ENCODE measurements at regions not wholly inside any gene's neighbourhood (a gene's known extent, or its start where the extent isn't known, plus 50 kb on each side); places are given as distances from the start of the nearest gene placed in this dataset.

DNA sequence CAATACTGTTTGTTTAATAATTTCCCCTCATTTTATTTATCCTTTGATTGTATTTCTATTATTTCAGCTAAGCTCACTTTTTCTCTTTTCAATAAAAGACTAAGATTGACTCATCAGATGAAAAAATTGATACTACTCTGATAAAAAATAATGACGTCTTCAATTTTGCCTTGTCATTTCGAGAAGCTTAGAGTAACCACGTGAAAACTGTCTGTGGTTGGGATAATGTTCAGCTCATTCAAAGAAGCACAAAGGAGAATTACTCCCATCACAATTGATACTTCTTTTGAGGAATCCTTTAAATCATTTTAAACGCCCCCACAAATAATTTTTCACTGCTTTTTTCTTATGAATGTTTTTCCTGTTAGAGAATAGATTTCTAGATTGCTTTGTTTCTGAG lies 318.7 kb upstream of the SLITRK1 start:
- Histone ChIP-seq H3K4me2 (no peak overlapping the region), H2AFZ (replicated peaks) (no peak overlapping the region), H3K36me3 (no peaks in the 10 kb centered on the region), H3K27me3 (no peaks in the 10 kb centered on the region), H4K20me1 (ENCODE audit: low read depth) (no peaks in the 10 kb centered on the region), H3F3A (ENCODE audit: low read depth) (no peaks in the 10 kb centered on the region), H3K9me3 (ENCODE audit: low read depth) (no peaks in the 10 kb centered on the region), H3K4me3 (no peak overlapping the region), H3K79me2 (ENCODE audit: low read depth) (no peaks in the 10 kb centered on the region), H3K4me1 (no peaks in the 10 kb centered on the region), H3K9ac (no peak overlapping the region), H3K27ac (no peak overlapping the region)
- Mint-ChIP-seq H3K4me1 (no peaks in the 10 kb centered on the region), H3K9me3 (no peaks in the 10 kb centered on the region), H3K27me3 (ENCODE audit: insufficient read depth, low read depth) (no peaks in the 10 kb centered on the region), H3K36me3 (no peaks in the 10 kb centered on the region), H3K27ac (no peak overlapping the region), H3K4me3 (no peak overlapping the region)
- TF ChIP-seq, protein P1, sequence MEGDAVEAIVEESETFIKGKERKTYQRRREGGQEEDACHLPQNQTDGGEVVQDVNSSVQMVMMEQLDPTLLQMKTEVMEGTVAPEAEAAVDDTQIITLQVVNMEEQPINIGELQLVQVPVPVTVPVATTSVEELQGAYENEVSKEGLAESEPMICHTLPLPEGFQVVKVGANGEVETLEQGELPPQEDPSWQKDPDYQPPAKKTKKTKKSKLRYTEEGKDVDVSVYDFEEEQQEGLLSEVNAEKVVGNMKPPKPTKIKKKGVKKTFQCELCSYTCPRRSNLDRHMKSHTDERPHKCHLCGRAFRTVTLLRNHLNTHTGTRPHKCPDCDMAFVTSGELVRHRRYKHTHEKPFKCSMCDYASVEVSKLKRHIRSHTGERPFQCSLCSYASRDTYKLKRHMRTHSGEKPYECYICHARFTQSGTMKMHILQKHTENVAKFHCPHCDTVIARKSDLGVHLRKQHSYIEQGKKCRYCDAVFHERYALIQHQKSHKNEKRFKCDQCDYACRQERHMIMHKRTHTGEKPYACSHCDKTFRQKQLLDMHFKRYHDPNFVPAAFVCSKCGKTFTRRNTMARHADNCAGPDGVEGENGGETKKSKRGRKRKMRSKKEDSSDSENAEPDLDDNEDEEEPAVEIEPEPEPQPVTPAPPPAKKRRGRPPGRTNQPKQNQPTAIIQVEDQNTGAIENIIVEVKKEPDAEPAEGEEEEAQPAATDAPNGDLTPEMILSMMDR (IDR thresholded peaks at IDR 0.05) = no peak
- TF ChIP-seq EZH2phosphoT487 (IDR thresholded peaks at IDR 0.05) (no peak), EZH2 (IDR thresholded peaks at IDR 0.05) (no peak)
- DNase-seq (ENCODE audit: low spot score) = no peak

DNA sequence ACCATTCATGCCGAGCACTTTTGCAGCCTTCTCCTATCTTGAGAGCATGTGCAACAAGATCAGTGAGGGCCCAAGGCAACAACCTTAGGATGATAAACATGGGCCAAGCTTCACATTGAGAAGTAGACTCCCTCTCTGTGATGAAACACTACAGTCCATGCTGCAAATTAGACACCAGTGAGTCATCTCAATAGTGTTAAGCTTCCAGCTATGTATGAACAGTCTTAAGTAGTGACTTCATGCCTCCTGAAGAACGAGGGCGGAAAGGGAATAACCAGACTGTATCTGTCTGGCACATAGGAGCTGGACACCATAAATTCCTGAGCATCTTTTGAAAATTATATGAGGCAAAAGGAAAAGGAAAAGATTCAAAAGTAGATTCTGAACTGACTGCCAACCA lies 309.9 kb upstream of the SLITRK1 start:
- Histone ChIP-seq H3K4me2 (no peak overlapping the region), H3K9me3 (ENCODE audit: low read depth) (no peaks in the 10 kb centered on the region)

DNA sequence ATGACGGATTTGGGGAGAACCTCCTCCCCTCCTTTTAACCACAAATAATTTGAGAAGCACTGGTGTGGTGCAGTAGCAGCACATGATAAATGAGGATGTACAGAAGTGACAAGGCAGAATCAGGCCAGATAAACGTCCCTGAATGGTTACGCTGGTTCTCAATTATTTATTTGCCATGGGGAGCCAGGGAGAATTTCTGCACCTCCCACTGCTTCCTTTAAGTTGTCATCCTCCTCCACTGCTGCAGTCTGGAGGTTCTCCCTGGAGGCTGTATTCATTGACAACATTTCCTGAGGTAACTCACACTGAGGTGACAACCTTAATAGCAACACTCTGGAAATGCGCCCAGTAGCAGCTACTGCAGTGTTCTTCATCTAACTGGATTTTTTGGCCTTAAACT lies 308.9 kb upstream of the SLITRK1 start:
- H3K4me1 ChIP-seq = no peaks in the 10 kb centered on the region
- H3K4me2 ChIP-seq = no peak overlapping the region
- no peaks in the 10 kb centered on the region for H3K79me2 ChIP-seq (ENCODE audit: low read depth)
- no peaks in the 10 kb centered on the region for H3F3A ChIP-seq (ENCODE audit: low read depth)
- Mint-ChIP-seq H3K36me3 (no peaks in the 10 kb centered on the region), H3K27me3 (ENCODE audit: insufficient read depth, low read depth) (peaks cover 2% of the 10 kb centered on the region), H3K4me1 (no peaks in the 10 kb centered on the region), H3K27ac (no peak overlapping the region), H3K4me3 (no peak overlapping the region), H3K9me3 (peaks cover 2% of the 10 kb centered on the region)
- H4K20me1 ChIP-seq (ENCODE audit: low read depth) = no peaks in the 10 kb centered on the region
- no peak for DNase-seq (ENCODE audit: low spot score)
- no peaks in the 10 kb centered on the region for H3K36me3 ChIP-seq
- TF ChIP-seq, protein P1 (IDR thresholded peaks at IDR 0.05) = no peak
- TF ChIP-seq EZH2phosphoT487 (IDR thresholded peaks at IDR 0.05) = no peak
- TF ChIP-seq EZH2 (IDR thresholded peaks at IDR 0.05) = no peak
- H3K27ac ChIP-seq = no peak overlapping the region
- no peak overlapping the region for H3K9ac ChIP-seq
- no peaks in the 10 kb centered on the region for H3K9me3 ChIP-seq (ENCODE audit: low read depth)
- H3K27me3 ChIP-seq = no peaks in the 10 kb centered on the region
- peak overlapping the region; percentile 9 for H2AFZ ChIP-seq (replicated peaks)
- no peak overlapping the region for H3K4me3 ChIP-seq

More for the DNA sequence above, 309.9 kb upstream of the SLITRK1 start:
- Histone ChIP-seq H3K27ac (no peak overlapping the region), H2AFZ (replicated peaks) (peak overlapping the region; percentile 30), H3F3A (ENCODE audit: low read depth) (no peaks in the 10 kb centered on the region), H4K20me1 (ENCODE audit: low read depth) (no peaks in the 10 kb centered on the region), H3K79me2 (ENCODE audit: low read depth) (no peaks in the 10 kb centered on the region), H3K27me3 (no peaks in the 10 kb centered on the region), H3K4me3 (no peak overlapping the region), H3K9ac (no peak overlapping the region), H3K36me3 (no peaks in the 10 kb centered on the region), H3K4me1 (no peaks in the 10 kb centered on the region)
- Mint-ChIP-seq H3K4me3 (no peak overlapping the region), H3K27ac (no peak overlapping the region), H3K9me3 (peaks cover 2% of the 10 kb centered on the region), H3K36me3 (no peaks in the 10 kb centered on the region), H3K27me3 (ENCODE audit: insufficient read depth, low read depth) (peaks cover 2% of the 10 kb centered on the region), H3K4me1 (no peaks in the 10 kb centered on the region)
- DNase-seq (ENCODE audit: low spot score) = no peak
- no peak for TF ChIP-seq EZH2phosphoT487 (IDR thresholded peaks at IDR 0.05)
- TF ChIP-seq, protein P1 (IDR thresholded peaks at IDR 0.05) = no peak
- TF ChIP-seq EZH2 (IDR thresholded peaks at IDR 0.05) = no peak
